ENCODE measurements at regions not wholly inside any gene's neighbourhood (a gene's known extent, or its start where the extent isn't known, plus 50 kb on each side); places are given as distances from the start of the nearest gene placed in this dataset.
A peak's percentile ranks its signal among the peaks of the same experiment; 100 is the strongest.

- Histone ChIP-seq H3K27ac (no peak overlapping the region), H3K9me3 (no peaks in the 10 kb centered on the region), H3K4me3 (no peak overlapping the region), H3K36me3 (no peaks in the 10 kb centered on the region), H3K27me3 (no peaks in the 10 kb centered on the region), H3K4me1 (no peaks in the 10 kb centered on the region)
- TF ChIP-seq POLR2A (IDR thresholded peaks at IDR 0.05) (no peak), CTCF (IDR thresholded peaks at IDR 0.05) (no peak), EP300 (IDR thresholded peaks at IDR 0.05) (no peak), POLR2AphosphoS5 (IDR thresholded peaks at IDR 0.05) (no peak)
- no peak for DNase-seq
- 80 to 94% (median 84%) methylated on average over 3 of the region's 3 CpGs for WGBS, 5 donors
- intact Hi-C loops (cut with DNase I; ENCODE audit: low total_unique reads) = no loop called here
These were observed 421.6 kb upstream of the PBX1 start for GRCh38 chr1:164137273-164137925.

- H3K27me3 ChIP-seq = no peaks in the 10 kb centered on the region
- H3K27ac ChIP-seq = no peak overlapping the region
- no peaks in the 10 kb centered on the region for H3K9me3 ChIP-seq
- intact Hi-C loops (cut with DNase I; ENCODE audit: low total_unique reads) = no loop called here
- no peaks in the 10 kb centered on the region for H3K36me3 ChIP-seq
- DNase-seq = no peak
- TF ChIP-seq CTCF (IDR thresholded peaks at IDR 0.05) (no peak), EP300 (IDR thresholded peaks at IDR 0.05) (no peak), POLR2AphosphoS5 (IDR thresholded peaks at IDR 0.05) (no peak), POLR2A (IDR thresholded peaks at IDR 0.05) (no peak)
- 63 to 69% (median 69%) methylated on average over 8 of the region's 8 CpGs for WGBS, 5 donors
- no peaks in the 10 kb centered on the region for H3K4me1 ChIP-seq
- H3K4me3 ChIP-seq = no peak overlapping the region
These were observed 417.2 kb upstream of the PBX1 start for GRCh38 chr1:164141797-164142196.

GRCh38 chr1:164154622-164155021 lies 404.4 kb upstream of the PBX1 start:
- intact Hi-C loops (cut with DNase I; ENCODE audit: low total_unique reads) = no loop called here
- Histone ChIP-seq H3K36me3 (no peaks in the 10 kb centered on the region), H3K4me3 (no peak overlapping the region), H3K9me3 (peaks cover 0 to 3% (median 0%) of the 10 kb centered on the region in 4 donors), H3K27ac (no peak overlapping the region), H3K27me3 (no peaks in the 10 kb centered on the region), H3K4me1 (no peaks in the 10 kb centered on the region)
- TF ChIP-seq CTCF (IDR thresholded peaks at IDR 0.05) (no peak), POLR2A (IDR thresholded peaks at IDR 0.05) (no peak)
- 63 to 74% (median 68%) methylated on average over 1 of the region's 1 CpG for WGBS, 5 donors
- no peak for DNase-seq

- H3K4me1 ChIP-seq = no peaks in the 10 kb centered on the region
- intact Hi-C loops (cut with DNase I; ENCODE audit: low total_unique reads) = no loop called here
- 45 to 56% (median 53%) methylated on average over 4 of the region's 4 CpGs for WGBS, 5 donors
These were observed 403.6 kb upstream of the PBX1 start for GRCh38 chr1:164155347-164155746.

More at GRCh38 chr1:164155347-164155746, 403.6 kb upstream of the PBX1 start:
- Histone ChIP-seq H3K4me3 (no peak overlapping the region), H3K27me3 (no peaks in the 10 kb centered on the region), H3K9me3 (peaks cover 0 to 3% (median 0%) of the 10 kb centered on the region in 4 donors), H3K27ac (no peak overlapping the region), H3K36me3 (no peaks in the 10 kb centered on the region)
- TF ChIP-seq CTCF (IDR thresholded peaks at IDR 0.05) = no peak
- no peak for TF ChIP-seq POLR2AphosphoS5 (IDR thresholded peaks at IDR 0.05)
- no peak for TF ChIP-seq EP300 (IDR thresholded peaks at IDR 0.05)
- no peak for TF ChIP-seq POLR2A (IDR thresholded peaks at IDR 0.05)
- DNase-seq = peak in 1 of 2 donors; percentile 65
